ENCODE measurements at regions not wholly inside any gene's neighbourhood (a gene's known extent, or its start where the extent isn't known, plus 50 kb on each side); places are given as distances from the start of the nearest gene placed in this dataset.

DNA sequence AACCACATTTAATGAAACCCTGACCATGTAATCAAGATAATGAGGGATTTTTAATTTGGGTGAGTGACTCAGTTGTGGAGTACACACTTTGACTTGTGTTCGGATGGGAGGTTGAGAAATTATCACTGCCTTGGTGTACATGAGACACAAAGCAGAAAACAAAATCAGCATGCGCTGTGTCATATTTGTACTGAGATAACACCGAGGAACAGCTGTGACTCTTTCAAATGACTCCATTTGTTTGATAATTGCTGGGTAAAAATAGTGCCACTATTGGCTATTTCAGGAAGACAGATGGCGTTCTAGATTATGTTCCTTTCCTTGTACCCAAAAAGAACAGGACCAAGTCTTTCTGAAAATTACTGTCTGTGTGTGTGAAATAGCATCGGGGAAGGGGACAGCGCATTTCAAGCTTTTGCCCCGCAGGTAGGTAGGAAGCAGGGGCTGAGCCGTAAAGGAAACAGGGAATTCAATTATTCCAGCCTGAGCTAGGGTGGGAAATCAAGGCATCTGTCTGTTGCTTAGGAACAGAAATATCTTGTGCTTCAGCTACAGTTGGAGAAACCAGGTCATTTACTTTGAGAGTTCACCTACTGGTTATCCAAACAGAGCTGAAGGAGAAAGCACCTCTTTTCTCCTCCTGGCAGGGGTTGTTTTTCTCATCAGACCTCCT is 114.3 kb downstream of the SNAPC1 start:
- DNase-seq (no peak), ATAC-seq (ENCODE audit: insufficient read depth, low read depth) (no peak)
- no peak overlapping the region for H3K9ac ChIP-seq (ENCODE audit: low read depth, low read length)
- no peaks in the 10 kb centered on the region for H3K9me3 ChIP-seq (ENCODE audit: insufficient read depth, low read length, severe bottlenecking)
- H3K4me3 ChIP-seq (ENCODE audit: low read depth in 1 of 2, low read length in 2 of 2) = no peak overlapping the region
- H3K4me2 ChIP-seq (ENCODE audit: insufficient read depth, low read length) = no peak overlapping the region
- H3K27me3 ChIP-seq (ENCODE audit: insufficient read depth, low read length, poor library complexity) = peaks cover 20% of the 10 kb centered on the region
- no peak overlapping the region for H3K27ac ChIP-seq (ENCODE audit: low read length)
- no peaks in the 10 kb centered on the region for H4K20me1 ChIP-seq (ENCODE audit: insufficient read depth, low read length)
- H3K4me1 ChIP-seq (ENCODE audit: insufficient read depth, low read length) = no peaks in the 10 kb centered on the region
- H3K36me3 ChIP-seq (ENCODE audit: insufficient read depth, low read length) = no peaks in the 10 kb centered on the region
- no peaks in the 10 kb centered on the region for H3K79me2 ChIP-seq (ENCODE audit: insufficient read depth, low read length)
- H2AFZ ChIP-seq (ENCODE audit: low read depth, low read length) = no peak overlapping the region
- no peak for TF ChIP-seq EZH2 (IDR thresholded peaks at IDR 0.05; ENCODE audit: borderline replicate concordance, low read depth, low read length, severe bottlenecking)
- TF ChIP-seq, protein P1, sequence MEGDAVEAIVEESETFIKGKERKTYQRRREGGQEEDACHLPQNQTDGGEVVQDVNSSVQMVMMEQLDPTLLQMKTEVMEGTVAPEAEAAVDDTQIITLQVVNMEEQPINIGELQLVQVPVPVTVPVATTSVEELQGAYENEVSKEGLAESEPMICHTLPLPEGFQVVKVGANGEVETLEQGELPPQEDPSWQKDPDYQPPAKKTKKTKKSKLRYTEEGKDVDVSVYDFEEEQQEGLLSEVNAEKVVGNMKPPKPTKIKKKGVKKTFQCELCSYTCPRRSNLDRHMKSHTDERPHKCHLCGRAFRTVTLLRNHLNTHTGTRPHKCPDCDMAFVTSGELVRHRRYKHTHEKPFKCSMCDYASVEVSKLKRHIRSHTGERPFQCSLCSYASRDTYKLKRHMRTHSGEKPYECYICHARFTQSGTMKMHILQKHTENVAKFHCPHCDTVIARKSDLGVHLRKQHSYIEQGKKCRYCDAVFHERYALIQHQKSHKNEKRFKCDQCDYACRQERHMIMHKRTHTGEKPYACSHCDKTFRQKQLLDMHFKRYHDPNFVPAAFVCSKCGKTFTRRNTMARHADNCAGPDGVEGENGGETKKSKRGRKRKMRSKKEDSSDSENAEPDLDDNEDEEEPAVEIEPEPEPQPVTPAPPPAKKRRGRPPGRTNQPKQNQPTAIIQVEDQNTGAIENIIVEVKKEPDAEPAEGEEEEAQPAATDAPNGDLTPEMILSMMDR (IDR thresholded peaks at IDR 0.05; ENCODE audit: borderline replicate concordance, extremely low read depth, low read length, poor library complexity, severe bottlenecking) = no peak

DNA sequence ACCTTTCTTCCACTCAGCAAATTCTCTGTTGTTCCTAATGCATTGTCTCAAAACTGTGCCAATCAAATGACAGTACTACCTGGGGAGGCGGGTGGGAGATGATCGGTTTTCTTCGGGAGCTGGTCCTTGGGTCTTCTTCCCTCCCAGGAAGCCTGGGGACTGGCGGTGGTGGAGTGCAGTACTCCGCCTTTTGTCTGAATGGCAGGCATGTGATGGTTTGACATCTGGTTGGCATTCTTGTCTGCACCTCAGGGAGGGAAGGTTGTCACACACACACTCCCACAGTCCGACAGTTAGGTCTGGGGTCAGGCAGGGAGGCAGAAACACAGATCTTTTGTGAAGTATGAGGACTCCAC is 114.8 kb downstream of the SNAPC1 start:
- no peak overlapping the region for H3K9ac ChIP-seq (ENCODE audit: low read depth, low read length)
- no peaks in the 10 kb centered on the region for H3K4me1 ChIP-seq (ENCODE audit: insufficient read depth, low read length)
- TF ChIP-seq EZH2 (IDR thresholded peaks at IDR 0.05; ENCODE audit: borderline replicate concordance, low read depth, low read length, severe bottlenecking) = no peak
- TF ChIP-seq, protein P1 (IDR thresholded peaks at IDR 0.05; ENCODE audit: borderline replicate concordance, extremely low read depth, low read length, poor library complexity, severe bottlenecking) = no peak
- H3K36me3 ChIP-seq (ENCODE audit: insufficient read depth, low read length) = no peaks in the 10 kb centered on the region
- H3K27ac ChIP-seq (ENCODE audit: low read length) = no peak overlapping the region
- no peak overlapping the region for H3K4me2 ChIP-seq (ENCODE audit: insufficient read depth, low read length)
- no peak for DNase-seq
- peaks cover 20% of the 10 kb centered on the region for H3K27me3 ChIP-seq (ENCODE audit: insufficient read depth, low read length, poor library complexity)
- no peak overlapping the region for H3K4me3 ChIP-seq (ENCODE audit: low read depth in 1 of 2, low read length in 2 of 2)
- no peak for ATAC-seq (ENCODE audit: insufficient read depth, low read depth)
- no peaks in the 10 kb centered on the region for H3K79me2 ChIP-seq (ENCODE audit: insufficient read depth, low read length)
- no peak overlapping the region for H2AFZ ChIP-seq (ENCODE audit: low read depth, low read length)
- H3K9me3 ChIP-seq (ENCODE audit: insufficient read depth, low read length, severe bottlenecking) = no peaks in the 10 kb centered on the region
- H4K20me1 ChIP-seq (ENCODE audit: insufficient read depth, low read length) = no peaks in the 10 kb centered on the region

DNA sequence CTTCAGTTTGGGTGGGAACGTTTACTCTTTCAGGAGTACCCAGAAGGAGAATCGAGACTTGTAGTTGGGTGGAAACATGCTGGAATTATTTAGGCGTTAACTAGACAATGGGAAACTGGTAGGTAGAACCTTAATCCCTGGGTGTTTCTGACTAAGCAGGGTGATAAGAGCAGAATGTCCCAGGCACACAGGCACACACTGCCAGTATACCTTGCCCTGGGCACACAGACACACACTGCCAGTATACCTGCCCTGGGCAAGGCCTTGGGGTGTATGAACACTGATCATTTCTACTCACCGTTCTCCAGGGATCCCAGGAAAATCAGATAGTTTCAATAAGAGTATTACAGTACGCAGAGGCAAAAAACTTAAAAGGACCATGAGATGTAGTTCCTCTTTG is 115.5 kb downstream of the SNAPC1 start:
- ATAC-seq (ENCODE audit: insufficient read depth, low read depth) (no peak), DNase-seq (no peak)
- no peaks in the 10 kb centered on the region for H3K9me3 ChIP-seq (ENCODE audit: insufficient read depth, low read length, severe bottlenecking)
- TF ChIP-seq, protein P1 (IDR thresholded peaks at IDR 0.05; ENCODE audit: borderline replicate concordance, extremely low read depth, low read length, poor library complexity, severe bottlenecking) = no peak
- TF ChIP-seq EZH2 (IDR thresholded peaks at IDR 0.05; ENCODE audit: borderline replicate concordance, low read depth, low read length, severe bottlenecking) = no peak
- no peaks in the 10 kb centered on the region for H3K4me1 ChIP-seq (ENCODE audit: insufficient read depth, low read length)
- no peak overlapping the region for H2AFZ ChIP-seq (ENCODE audit: low read depth, low read length)
- H4K20me1 ChIP-seq (ENCODE audit: insufficient read depth, low read length) = no peaks in the 10 kb centered on the region
- peaks cover 21% of the 10 kb centered on the region for H3K27me3 ChIP-seq (ENCODE audit: insufficient read depth, low read length, poor library complexity)
- H3K27ac ChIP-seq (ENCODE audit: low read length) = no peak overlapping the region
- no peak overlapping the region for H3K4me2 ChIP-seq (ENCODE audit: insufficient read depth, low read length)
- no peaks in the 10 kb centered on the region for H3K79me2 ChIP-seq (ENCODE audit: insufficient read depth, low read length)
- H3K9ac ChIP-seq (ENCODE audit: low read depth, low read length) = no peak overlapping the region
- H3K36me3 ChIP-seq (ENCODE audit: insufficient read depth, low read length) = no peaks in the 10 kb centered on the region
- no peak overlapping the region for H3K4me3 ChIP-seq (ENCODE audit: low read depth in 1 of 2, low read length in 2 of 2)
